Kidney epithelial cell (primary cell): ENCODE measurements at regions not wholly inside any gene's neighbourhood (a gene's known extent, or its start where the extent isn't known, plus 50 kb on each side); places are given as distances from the start of the nearest gene placed in this dataset.

Source experiments
- DNase-seq: peaks from one replicate; pipeline ENCODE4 v3.0.0-alpha.2; 2010; ENCODE audit warnings: low read depth
- H3K27me3 ChIP-seq: 2 replicates; pipeline ENCODE4 v1.6.0; 2011; ENCODE audit warnings: low read length; ENCODE audit not compliant: control insufficient read depth, insufficient read depth
- H3K36me3 ChIP-seq: 2 replicates; pipeline ENCODE4 v1.5.1; 2011; ENCODE audit warnings: low read length; ENCODE audit not compliant: control insufficient read depth, insufficient read depth
- H3K4me3 ChIP-seq: 2 replicates; pipeline ENCODE4 v1.5.1; 2011; ENCODE audit warnings: low read depth, mild to moderate bottlenecking, control low read depth, low read length
- TF ChIP-seq, protein P1 (sequence below): IDR thresholded peaks from 2 replicates; pipeline ENCODE4 v1.5.1; 2011; ENCODE audit warnings: mild to moderate bottlenecking, moderate library complexity, low read length, control low read depth, inconsistent platforms; ENCODE audit not compliant: insufficient read depth, poor library complexity, severe bottlenecking

DNA sequence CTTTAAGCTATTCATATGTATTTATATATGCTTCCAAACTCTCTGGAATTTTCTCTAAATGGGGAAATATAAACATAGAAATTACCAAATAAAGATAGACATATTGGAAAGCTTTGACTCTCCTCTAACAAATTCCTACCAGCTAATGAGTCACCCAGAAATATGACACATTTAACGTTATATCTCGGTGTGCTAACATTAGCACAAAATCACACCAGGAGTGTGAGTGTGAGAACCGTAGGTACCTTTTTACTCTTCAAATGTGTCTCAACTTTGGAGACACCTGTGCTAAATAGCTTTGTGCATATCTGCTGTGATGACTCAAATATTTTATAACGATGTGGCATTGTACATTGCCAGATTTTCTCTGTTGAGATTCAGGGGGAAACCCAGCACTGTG is 714.4 kb downstream of the METTL15 start:
- no peaks in the 10 kb centered on the region for H3K36me3 ChIP-seq
- TF ChIP-seq, protein P1, sequence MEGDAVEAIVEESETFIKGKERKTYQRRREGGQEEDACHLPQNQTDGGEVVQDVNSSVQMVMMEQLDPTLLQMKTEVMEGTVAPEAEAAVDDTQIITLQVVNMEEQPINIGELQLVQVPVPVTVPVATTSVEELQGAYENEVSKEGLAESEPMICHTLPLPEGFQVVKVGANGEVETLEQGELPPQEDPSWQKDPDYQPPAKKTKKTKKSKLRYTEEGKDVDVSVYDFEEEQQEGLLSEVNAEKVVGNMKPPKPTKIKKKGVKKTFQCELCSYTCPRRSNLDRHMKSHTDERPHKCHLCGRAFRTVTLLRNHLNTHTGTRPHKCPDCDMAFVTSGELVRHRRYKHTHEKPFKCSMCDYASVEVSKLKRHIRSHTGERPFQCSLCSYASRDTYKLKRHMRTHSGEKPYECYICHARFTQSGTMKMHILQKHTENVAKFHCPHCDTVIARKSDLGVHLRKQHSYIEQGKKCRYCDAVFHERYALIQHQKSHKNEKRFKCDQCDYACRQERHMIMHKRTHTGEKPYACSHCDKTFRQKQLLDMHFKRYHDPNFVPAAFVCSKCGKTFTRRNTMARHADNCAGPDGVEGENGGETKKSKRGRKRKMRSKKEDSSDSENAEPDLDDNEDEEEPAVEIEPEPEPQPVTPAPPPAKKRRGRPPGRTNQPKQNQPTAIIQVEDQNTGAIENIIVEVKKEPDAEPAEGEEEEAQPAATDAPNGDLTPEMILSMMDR, result no peak
- no peak for DNase-seq
- no peak overlapping the region for H3K4me3 ChIP-seq
- H3K27me3 ChIP-seq, result no peaks in the 10 kb centered on the region

DNA sequence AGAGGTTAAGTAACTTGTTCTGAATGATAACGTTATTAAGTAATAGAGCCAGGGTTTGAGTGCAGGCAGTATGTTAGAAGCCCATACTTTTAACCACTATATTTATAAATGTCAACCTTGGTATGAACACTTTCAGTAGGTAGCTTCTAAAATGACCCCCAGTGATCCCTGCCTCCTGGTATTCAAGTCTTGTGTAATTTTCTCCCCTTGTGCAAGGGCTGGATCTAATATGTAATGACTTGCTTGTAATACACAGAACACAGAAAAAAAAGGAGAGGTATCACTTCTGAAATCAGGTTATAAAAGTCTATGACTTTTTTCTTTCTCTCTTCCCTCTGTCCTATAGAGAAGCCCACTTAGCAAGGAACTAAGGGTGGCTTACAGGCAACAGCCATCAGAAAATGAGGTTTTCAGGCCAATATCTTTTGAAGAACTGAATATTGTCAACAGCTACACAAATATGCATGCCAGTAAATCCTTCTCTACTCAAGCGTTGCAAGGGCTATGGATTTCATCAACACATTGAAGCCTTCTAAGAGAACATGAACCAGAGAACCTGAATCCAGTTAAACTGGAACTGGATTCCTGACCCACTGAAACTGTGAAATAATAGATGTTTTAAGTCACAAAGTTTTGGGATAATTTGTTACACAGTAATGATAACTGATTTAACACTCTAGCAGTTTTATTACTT is 712.3 kb downstream of the METTL15 start:
- no peak overlapping the region for H3K4me3 ChIP-seq
- TF ChIP-seq, protein P1, result no peak
- no peaks in the 10 kb centered on the region for H3K27me3 ChIP-seq
- H3K36me3 ChIP-seq, result no peaks in the 10 kb centered on the region
- DNase-seq, result no peak

DNA sequence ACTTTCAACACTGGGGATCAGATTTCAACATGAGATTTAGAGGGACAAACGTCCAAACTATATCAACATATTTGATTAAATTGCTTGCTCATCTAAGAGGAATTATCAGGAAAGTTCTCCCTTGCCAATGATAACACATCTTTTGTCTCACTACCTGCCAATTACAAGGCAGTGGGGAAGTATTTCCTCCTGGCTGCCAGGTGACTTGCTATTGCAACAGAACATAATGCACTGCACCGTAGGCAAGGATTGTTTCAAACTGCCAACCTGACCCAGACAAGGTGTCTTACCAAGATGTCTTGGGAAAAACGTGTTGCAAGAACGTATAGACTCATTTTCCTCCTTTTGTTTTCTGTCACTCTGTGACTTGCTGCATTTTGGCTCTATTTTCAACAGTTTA is 711.6 kb downstream of the METTL15 start:
- H3K27me3 ChIP-seq, result no peaks in the 10 kb centered on the region
- TF ChIP-seq, protein P1, result no peak
- no peak overlapping the region for H3K4me3 ChIP-seq
- no peaks in the 10 kb centered on the region for H3K36me3 ChIP-seq
- DNase-seq, result no peak

DNA sequence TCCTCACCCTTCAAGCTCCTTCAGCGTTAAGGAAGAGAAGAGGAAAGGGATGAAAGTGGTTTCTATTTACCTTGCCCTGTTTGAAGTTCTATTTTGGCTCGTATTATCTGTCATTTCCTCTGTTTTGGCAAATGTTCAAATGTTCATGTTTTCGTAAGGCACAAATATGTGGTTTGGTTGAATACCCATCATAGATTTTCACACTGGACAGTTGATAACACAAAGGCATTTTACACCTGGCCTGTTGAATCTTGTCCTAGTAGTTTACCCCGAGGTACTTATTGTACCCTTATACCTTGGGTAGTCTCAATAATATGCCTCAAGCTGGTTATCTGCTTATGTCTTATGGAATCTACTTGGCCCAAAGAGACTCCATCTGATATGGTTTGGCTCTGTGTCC is 706.9 kb downstream of the METTL15 start:
- no peaks in the 10 kb centered on the region for H3K36me3 ChIP-seq
- TF ChIP-seq, protein P1, result no peak
- no peak overlapping the region for H3K4me3 ChIP-seq
- no peak for DNase-seq
- no peaks in the 10 kb centered on the region for H3K27me3 ChIP-seq

DNA sequence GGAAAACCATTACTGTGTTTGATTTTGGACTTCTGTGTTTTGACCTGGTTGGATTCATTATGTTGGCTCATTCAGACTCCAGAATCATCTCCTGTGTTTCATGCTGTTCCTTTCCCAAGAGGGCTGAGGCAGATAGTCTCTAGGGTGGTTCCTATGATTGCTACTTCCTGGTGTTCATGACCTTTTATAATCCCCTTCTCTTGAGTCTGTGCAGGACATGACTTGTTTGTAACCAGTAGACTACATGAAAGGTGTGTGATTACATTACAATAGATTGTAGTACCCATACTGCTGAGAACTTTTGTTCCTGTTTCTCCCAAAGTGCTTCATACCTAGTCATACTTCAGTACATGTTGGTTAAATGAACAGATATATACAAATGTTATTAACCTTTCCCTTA is 700.6 kb downstream of the METTL15 start:
- no peak for DNase-seq
- TF ChIP-seq, protein P1, result no peak
- Histone ChIP-seq H3K4me3 (no peak overlapping the region), H3K36me3 (no peaks in the 10 kb centered on the region), H3K27me3 (no peaks in the 10 kb centered on the region)

DNA sequence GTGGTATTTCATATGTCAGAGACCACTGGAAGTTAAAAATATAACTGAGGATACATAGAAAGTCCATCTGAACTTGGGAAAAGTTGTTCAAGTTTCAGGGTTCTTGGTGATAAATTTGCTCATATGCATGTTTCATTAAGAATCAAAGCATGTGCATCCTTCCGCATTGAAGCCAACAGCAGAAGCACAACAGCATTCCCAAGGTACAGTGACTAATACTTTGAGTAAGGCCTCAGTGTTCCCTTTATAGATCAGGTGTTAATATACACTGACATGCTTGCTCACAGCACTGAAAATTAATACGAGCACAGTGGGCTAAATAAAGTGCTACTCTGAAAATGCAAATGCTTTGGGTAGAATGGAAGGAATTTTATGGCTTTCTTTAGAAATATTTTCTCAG is 691.1 kb downstream of the METTL15 start:
- Histone ChIP-seq H3K4me3 (no peak overlapping the region), H3K36me3 (no peaks in the 10 kb centered on the region), H3K27me3 (no peaks in the 10 kb centered on the region)
- TF ChIP-seq, protein P1, result no peak
- DNase-seq, result no peak
